ENCODE measurements at regions not wholly inside any gene's neighbourhood (a gene's known extent, or its start where the extent isn't known, plus 50 kb on each side); places are given as distances from the start of the nearest gene placed in this dataset.

- no peak for DNase-seq (ENCODE audit: low read depth)
Observed at GRCh38 chr16:55263271-55264250, 60.4 kb upstream of the IRX6 start.

DNA sequence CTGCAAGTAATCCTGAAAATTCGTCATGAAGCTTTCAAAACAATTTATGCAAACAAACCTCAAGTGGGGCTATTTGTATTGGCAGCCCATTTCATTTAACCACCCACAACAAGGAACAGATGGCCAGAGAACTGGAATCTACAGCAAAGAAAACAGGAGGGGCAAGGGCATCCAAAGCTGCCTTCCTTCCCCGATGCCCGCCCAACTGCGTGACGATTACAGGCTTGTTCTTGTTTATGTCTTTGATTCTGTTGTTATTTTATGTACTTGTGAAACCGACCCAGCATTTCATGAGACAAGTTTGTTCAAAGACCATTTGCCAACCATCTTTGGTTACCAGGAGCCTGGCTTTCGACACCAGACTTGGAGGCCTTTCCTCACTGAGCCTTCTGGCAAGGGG, 59.1 kb upstream of the IRX6 start:
- DNase-seq (ENCODE audit: low read depth): no peak

DNA sequence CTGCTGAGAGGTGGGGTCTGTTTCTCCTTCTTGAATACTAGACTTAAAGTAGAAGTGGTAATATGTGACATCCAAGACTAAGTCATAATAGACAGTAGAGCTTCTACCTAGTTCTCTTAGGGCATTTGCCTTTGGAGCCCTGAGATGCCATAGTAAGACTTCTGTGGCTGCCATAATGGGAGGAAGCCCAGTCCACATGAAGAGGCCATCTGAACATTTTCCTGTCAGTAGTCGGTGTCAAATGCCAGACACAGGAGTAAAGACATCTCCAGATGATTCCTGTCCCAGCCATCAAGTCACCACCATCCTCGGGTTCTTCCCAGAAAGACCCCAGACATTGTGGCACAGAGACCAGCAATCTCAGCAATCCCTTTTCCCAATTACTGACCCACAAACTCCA, 58.1 kb upstream of the IRX6 start:
- no peak for DNase-seq (ENCODE audit: low read depth)

GRCh38 chr16:55271945-55272513, 52.0 kb upstream of the IRX6 start:
- no peak for DNase-seq (ENCODE audit: low read depth)

DNA sequence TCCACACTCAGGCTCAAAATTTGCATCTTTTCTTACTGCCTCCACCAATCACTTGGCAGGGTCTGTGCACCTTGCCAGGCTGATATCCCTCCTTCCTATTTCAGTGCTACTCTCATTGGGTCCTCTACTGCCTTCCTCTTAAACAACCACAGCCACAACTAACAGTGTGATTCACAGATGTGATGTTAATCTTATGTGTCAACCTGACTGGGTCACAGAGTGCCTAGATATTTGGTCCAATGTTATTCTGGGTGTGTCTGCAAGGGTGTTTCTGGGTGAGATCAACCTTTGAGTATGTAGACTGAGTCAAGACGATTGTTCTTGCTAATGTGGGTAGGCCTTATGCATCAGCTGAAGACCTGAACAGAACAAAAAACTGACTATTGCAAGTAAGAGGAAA, 51.3 kb upstream of the IRX6 start:
- no peak for DNase-seq (ENCODE audit: low read depth)

DNA sequence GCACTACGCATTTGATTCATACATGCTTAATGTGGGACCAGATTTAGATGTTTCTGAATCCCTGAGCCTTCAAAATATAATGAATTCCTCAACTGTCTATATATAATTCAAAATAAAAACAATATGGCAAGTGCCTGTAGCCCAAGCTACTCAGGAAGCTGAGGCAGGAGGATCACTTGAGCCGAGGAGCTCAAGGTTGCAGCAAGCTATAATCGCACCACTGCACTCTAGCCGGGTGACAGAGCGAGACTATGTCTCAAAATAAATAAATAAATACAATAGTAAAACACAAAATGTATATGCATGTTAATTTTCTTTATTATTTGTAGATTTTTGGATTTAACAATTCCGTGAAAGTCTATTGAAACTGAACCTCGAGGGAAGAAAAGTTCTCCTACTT, 50.6 kb upstream of the IRX6 start:
- DNase-seq (ENCODE audit: low read depth): no peak

DNA sequence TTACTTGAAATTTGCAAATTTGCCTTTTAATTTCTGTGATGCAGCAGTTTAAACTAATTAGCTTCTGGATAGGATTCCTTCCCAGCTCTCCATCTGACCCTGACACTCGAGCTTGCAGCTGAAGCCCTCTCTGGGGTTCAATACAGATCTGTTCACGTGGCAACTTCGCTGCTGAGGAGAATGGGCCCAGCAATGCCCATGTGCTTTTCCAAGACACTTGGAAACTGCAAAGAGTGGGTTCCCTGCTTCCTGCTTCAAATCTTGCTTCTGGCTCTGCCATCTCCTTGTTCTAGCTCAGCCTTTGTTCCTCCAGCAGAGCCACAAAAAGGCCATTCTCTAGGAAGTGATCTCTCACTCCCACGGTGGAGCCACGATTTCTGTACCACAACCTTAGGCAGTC, 50.0 kb upstream of the IRX6 start:
- DNase-seq (ENCODE audit: low read depth): no peak

Data from HT1080 (cell line).